ENCODE measurements at regions not wholly inside any gene's neighbourhood (a gene's known extent, or its start where the extent isn't known, plus 50 kb on each side); places are given as distances from the start of the nearest gene placed in this dataset.

GRCh38 chr5:58245476-58245840 lies 214.4 kb downstream of the PLK2 start:
- no peak for TF ChIP-seq POLR2A (IDR thresholded peaks at IDR 0.05)
- no peak for TF ChIP-seq CTCF (IDR thresholded peaks at IDR 0.05)
- TF ChIP-seq POLR2AphosphoS5 (IDR thresholded peaks at IDR 0.05): no peak
- TF ChIP-seq EP300 (IDR thresholded peaks at IDR 0.05): no peak
